ENCODE measurements at regions not wholly inside any gene's neighbourhood (a gene's known extent, or its start where the extent isn't known, plus 50 kb on each side); places are given as distances from the start of the nearest gene placed in this dataset.
"Not testable (repeated sequence)": the region's sequence is repeated elsewhere in the genome, so short reads cannot be mapped to it uniquely, and the experiment has no call there.

DNA sequence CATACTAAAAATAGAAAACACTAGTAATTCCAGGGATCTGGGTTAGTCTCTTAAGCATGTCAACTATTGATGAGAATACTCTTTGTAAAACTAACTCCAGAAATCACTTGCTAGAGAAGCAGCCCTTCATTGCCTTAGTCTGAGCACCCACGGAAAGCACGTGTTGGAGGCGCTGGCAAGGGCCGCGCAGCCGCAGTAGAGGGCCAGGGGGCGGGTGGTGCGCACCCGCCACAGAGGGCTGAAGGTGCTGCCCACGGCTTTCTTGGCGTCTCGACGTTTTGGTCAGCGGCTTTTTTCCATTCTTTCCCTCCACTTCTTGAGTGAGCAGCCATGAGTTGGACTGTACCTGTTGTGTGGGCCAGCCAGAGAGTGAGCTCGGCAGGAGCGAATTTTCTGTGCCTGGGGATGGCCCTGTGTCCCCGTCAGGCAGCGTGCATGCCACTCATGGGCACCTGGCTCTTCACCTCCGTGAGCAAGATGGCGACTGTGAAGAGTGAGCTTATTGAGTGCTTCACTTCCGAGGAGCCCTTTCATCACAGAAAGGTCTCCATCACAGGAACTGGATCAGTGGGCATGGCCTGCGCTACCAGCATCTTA lies 68.4 kb upstream of the PPM1H start:
- ATAC-seq = no peak
- Mint-ChIP-seq H3K4me3 (no peak overlapping the region), H3K9me3 (no peaks in the 10 kb centered on the region), H3K4me1 (ENCODE audit: low read depth) (no peaks in the 10 kb centered on the region), H3K27ac (no peak overlapping the region), H3K27me3 (no peaks in the 10 kb centered on the region), H3K36me3 (ENCODE audit: low read depth) (no peaks in the 10 kb centered on the region)
- no peak for DNase-seq
- TF ChIP-seq, protein P1, sequence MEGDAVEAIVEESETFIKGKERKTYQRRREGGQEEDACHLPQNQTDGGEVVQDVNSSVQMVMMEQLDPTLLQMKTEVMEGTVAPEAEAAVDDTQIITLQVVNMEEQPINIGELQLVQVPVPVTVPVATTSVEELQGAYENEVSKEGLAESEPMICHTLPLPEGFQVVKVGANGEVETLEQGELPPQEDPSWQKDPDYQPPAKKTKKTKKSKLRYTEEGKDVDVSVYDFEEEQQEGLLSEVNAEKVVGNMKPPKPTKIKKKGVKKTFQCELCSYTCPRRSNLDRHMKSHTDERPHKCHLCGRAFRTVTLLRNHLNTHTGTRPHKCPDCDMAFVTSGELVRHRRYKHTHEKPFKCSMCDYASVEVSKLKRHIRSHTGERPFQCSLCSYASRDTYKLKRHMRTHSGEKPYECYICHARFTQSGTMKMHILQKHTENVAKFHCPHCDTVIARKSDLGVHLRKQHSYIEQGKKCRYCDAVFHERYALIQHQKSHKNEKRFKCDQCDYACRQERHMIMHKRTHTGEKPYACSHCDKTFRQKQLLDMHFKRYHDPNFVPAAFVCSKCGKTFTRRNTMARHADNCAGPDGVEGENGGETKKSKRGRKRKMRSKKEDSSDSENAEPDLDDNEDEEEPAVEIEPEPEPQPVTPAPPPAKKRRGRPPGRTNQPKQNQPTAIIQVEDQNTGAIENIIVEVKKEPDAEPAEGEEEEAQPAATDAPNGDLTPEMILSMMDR (IDR thresholded peaks at IDR 0.05) = no peak
- ChIA-PET POLR2A (no interaction called here), CTCF (no interaction called here)
- intact Hi-C loops (cut with micrococcal nuclease) = no loop called here

DNA sequence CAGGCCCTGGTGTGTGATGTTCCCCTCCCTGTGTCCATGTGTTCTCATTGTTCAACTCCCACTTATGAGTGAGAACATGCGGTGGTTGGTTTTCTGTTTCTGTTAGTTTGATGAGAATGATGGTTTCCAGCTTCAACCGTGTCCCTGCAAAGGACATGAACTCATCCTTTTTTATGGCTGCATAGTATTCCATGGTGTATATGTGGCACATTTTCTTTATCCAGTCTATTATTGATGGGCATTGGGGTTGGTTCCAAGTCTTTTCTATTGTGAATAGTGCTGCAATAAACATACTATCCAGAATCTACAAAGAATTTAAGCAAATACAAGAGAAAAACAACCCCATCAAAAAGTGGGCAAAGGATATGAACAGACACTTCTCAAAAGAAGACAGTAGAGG lies 67.1 kb upstream of the PPM1H start:
- CTCF ChIA-PET; H3K27me3 Mint-ChIP-seq; H3K9me3 Mint-ChIP-seq; H3K27ac Mint-ChIP-seq; H3K4me3 Mint-ChIP-seq; H3K36me3 Mint-ChIP-seq (ENCODE audit: low read depth); POLR2A ChIA-PET; DNase-seq; ATAC-seq; H3K4me1 Mint-ChIP-seq (ENCODE audit: low read depth); intact Hi-C loops (cut with micrococcal nuclease): not testable (repeated sequence)

DNA sequence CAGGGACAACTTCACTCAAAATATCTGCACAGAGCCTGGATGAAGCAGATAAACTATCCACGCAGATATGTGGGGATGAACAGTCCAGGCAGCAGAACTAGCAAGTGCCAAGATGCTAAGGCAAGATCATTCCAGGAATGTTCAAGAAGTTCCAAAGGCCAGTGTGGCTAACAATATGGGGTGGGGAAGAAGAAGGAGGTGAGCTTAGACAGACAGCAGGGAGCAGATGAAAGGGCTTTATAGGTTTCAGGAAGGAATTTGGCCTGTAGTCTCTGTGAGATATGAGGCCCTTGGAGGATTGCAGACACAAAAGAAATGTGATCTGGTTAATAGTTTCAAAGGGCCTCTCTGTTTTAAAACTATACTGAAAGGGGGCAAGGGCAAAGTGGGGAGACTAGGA lies 63.5 kb upstream of the PPM1H start:
- Mint-ChIP-seq H3K4me1 (ENCODE audit: low read depth) (no peaks in the 10 kb centered on the region), H3K9me3 (no peaks in the 10 kb centered on the region), H3K27me3 (no peaks in the 10 kb centered on the region), H3K4me3 (no peak overlapping the region), H3K36me3 (ENCODE audit: low read depth) (no peaks in the 10 kb centered on the region), H3K27ac (no peak overlapping the region)
- DNase-seq = no peak
- intact Hi-C loops (cut with micrococcal nuclease) = no loop called here
- ChIA-PET POLR2A (no interaction called here), CTCF (no interaction called here)
- ATAC-seq = no peak
- TF ChIP-seq, protein P1 (IDR thresholded peaks at IDR 0.05) = no peak

DNA sequence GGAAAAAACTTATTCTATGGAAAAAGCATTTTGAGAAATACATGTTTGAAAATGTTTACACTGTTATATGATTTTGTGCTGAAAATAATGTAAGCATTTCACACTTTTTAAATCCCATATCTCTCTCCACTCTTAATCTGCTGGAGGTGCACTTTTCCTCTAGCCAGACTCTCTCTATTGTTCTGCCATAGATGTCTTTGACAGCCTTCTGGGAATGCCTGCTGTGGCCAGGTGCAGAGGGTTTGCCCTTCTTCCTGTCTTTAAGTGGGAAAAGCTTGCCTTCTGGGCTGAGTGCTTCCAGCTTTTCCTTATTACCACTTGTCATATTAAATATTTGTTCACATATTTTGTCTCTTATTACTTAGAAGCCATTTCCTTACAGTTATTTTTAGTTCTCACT lies 60.1 kb upstream of the PPM1H start:
- no peaks in the 10 kb centered on the region for H3K4me1 Mint-ChIP-seq (ENCODE audit: low read depth)
- DNase-seq = no peak
- ATAC-seq = no peak
- no peaks in the 10 kb centered on the region for H3K27me3 Mint-ChIP-seq
- TF ChIP-seq, protein P1 (IDR thresholded peaks at IDR 0.05) = no peak
- no peak overlapping the region for H3K27ac Mint-ChIP-seq
- CTCF ChIA-PET = interaction anchor here (1.3 kb wide), 1 partner anchor 73 kb away, joined by 3 read pairs; no protein-coding TSS in a partner anchor
- POLR2A ChIA-PET = no interaction called here
- no peaks in the 10 kb centered on the region for H3K36me3 Mint-ChIP-seq (ENCODE audit: low read depth)
- no peak overlapping the region for H3K4me3 Mint-ChIP-seq
- no peaks in the 10 kb centered on the region for H3K9me3 Mint-ChIP-seq
- intact Hi-C loops (cut with micrococcal nuclease) = no loop called here

DNA sequence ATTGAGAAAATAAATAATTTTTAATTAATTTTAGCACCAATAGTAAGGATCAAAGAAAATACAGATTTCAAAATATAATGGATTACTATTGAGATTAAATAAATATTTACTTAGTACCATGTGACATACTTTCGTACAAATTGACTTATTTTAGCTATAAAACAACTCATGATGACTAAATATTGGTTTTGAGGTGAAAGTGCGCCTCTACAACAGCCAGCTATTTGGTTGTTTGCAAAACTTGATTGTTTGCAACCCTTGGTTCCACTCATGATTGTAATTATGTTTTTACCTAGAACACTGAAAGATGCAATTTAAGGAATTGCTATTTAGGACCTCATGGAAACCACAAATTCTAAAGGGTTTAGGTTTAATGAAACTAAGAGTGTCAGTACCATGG lies 51.9 kb upstream of the PPM1H start:
- ATAC-seq = no peak
- Mint-ChIP-seq H3K4me1 (ENCODE audit: low read depth) (no peaks in the 10 kb centered on the region), H3K27me3 (no peaks in the 10 kb centered on the region), H3K9me3 (no peaks in the 10 kb centered on the region), H3K4me3 (no peak overlapping the region), H3K27ac (no peak overlapping the region), H3K36me3 (ENCODE audit: low read depth) (no peaks in the 10 kb centered on the region)
- POLR2A ChIA-PET = no interaction called here
- CTCF ChIA-PET = no interaction called here
- DNase-seq = no peak
- TF ChIP-seq, protein P1 (IDR thresholded peaks at IDR 0.05) = no peak
- intact Hi-C loops (cut with micrococcal nuclease) = no loop called here
